ENCODE measurements at regions not wholly inside any gene's neighbourhood (a gene's known extent, or its start where the extent isn't known, plus 50 kb on each side); places are given as distances from the start of the nearest gene placed in this dataset.

DNA sequence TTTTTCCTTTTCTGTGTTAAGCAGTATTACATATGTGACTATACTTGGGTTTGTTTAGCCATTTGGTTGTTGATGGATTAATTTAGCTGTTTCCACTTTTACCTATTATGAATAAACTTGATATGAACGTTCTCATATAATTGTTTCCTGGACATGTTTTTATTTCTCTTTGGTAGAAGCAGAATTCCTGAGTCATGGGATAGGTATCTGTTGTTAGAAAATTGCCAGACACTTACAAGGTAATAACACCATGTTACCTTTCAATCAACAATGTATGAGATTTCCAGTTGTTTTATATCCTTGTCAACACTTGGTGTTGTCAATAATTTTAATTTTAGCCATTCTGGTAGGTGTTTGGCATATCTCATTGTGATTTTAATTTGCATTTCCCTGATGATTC, 475.4 kb downstream of the IGSF11 start:
- TF ChIP-seq, protein P1, sequence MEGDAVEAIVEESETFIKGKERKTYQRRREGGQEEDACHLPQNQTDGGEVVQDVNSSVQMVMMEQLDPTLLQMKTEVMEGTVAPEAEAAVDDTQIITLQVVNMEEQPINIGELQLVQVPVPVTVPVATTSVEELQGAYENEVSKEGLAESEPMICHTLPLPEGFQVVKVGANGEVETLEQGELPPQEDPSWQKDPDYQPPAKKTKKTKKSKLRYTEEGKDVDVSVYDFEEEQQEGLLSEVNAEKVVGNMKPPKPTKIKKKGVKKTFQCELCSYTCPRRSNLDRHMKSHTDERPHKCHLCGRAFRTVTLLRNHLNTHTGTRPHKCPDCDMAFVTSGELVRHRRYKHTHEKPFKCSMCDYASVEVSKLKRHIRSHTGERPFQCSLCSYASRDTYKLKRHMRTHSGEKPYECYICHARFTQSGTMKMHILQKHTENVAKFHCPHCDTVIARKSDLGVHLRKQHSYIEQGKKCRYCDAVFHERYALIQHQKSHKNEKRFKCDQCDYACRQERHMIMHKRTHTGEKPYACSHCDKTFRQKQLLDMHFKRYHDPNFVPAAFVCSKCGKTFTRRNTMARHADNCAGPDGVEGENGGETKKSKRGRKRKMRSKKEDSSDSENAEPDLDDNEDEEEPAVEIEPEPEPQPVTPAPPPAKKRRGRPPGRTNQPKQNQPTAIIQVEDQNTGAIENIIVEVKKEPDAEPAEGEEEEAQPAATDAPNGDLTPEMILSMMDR (IDR thresholded peaks at IDR 0.05; ENCODE audit: insufficient read depth, missing control alignments) = no peak
- FAIRE-seq (peak; percentile 46), DNase-seq (ENCODE audit: insufficient read length, low spot score) (no peak)

DNA sequence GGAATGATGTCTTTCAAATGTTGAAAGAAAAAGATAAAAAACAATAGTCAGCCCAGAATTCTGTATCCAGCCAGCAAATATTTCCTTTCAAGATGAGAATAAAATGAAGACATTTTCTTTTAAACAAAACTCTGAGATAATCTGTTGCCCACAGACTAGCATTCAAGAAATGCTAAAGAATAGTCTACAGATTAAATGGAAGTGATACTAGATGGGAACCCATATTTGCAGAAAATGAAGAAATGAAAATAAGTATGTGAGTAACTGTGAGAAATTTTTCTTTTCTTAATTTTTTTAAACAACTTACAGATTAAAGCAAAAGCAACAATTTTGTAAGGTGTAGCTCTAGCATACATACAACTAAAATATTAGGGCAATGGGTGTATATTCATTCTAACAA, 469.8 kb downstream of the IGSF11 start:
- no peak for FAIRE-seq
- no peak for DNase-seq (ENCODE audit: insufficient read length, low spot score)
- TF ChIP-seq, protein P1 (IDR thresholded peaks at IDR 0.05; ENCODE audit: insufficient read depth, missing control alignments) = no peak

DNA sequence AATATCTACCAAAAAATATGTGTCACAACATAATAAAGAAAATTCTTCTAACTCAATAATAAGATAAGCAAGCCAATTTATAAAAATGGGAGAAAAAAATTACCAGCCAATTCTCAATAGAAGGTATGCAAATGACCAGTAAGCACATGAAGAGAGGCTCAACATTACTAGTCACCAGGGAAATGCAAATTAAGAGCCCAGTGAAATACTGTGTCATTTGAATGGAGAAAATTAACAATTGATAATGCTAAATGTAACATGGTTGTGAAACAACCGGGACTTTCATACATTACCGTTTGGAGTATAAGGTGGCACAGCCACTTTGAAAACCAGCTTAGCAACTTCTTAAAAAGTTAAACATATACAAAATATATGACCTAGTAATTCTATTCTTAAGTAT, 460.7 kb downstream of the IGSF11 start:
- FAIRE-seq (no peak), DNase-seq (ENCODE audit: insufficient read length, low spot score) (no peak)
- TF ChIP-seq, protein P1 (IDR thresholded peaks at IDR 0.05; ENCODE audit: insufficient read depth, missing control alignments) = no peak

DNA sequence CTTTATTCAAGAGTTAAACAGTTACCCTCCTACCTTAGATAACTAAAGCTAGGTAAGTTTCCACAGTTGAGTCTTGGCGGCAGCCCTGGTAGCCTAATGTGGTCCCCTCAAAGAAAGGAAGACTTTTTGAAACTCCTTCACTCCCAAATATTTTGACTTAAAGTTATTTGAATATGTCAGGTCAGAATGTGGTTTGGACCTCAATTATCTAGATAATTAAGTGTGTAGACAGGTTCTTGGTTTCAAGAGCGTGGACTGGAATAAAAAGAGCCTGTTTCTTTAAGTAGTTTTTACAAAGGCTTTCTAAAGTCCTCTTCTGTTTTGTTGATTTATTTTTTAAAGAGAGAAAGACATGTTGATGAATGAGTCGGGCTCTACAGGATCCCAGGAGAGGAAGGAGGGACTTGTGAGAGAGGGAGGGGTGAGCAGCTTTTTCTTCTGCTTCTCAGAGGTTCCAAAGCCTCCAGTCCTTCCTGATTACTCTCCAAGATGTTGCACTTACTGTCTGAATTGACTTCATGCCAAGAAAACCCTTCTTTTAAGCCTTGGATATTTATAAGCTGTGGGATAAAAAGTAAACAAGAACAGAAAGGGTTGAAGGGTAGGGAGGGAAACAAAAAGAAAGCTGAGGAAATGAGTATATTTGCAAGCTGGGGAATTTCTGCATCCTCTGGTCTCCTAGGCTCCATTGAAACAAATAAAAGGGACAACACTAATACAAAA, 457.4 kb downstream of the IGSF11 start:
- FAIRE-seq (no peak), DNase-seq (ENCODE audit: insufficient read length, low spot score) (no peak)
- TF ChIP-seq, protein P1 (IDR thresholded peaks at IDR 0.05; ENCODE audit: insufficient read depth, missing control alignments) = no peak

DNA sequence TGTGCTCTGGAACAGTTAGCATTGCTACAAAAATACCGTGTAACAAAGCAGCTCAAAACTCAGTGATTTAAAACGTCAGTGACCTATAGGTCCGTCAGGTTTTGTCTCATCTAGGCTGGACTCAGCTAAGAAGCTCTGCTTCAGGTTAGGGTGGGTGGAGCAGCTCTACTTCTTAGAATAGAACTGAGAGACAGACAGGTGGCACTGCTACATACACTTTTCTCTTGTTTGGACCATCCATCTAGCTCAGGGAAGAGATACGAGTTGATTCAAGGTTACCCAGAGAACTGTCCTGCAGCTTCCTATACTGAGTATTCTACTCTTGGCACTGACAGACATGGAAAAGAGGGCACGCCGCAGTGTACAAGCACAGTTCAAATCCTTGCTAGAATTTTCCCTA, 456.1 kb downstream of the IGSF11 start:
- TF ChIP-seq, protein P1 (IDR thresholded peaks at IDR 0.05; ENCODE audit: insufficient read depth, missing control alignments) = no peak
- DNase-seq (ENCODE audit: insufficient read length, low spot score) (no peak), FAIRE-seq (no peak)

DNA sequence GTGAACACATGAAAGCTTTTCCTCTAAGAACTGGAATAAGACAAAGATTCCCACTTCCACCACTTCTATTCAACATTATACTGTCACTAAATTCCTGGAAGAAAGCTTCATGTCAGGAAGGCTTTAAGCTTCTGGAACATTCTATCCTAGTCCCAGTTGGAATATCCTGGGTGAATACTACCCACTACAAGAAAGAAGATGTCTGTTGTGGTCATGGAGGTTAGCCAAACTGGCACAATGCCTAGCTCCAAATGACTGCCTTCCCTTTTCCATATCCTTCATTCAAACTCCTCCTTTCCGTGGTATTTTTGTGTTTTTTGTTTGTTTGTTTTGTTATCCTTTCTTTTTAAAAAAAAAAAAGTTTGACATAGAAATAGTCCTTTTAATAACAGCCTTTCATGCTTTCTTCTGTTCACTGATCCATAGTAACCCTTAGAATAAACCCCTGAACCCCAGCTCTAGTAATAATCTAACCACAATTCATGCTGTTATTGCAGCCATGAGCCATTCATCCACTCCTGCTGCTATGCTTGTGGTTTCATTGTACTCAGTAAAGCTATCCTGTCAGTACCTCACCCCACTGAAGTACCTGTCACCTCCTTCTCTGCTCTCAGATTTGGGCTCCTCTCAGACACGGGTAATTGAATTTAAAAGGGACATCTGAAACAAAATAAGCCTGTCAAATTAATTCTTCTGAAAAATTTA, 447.5 kb downstream of the IGSF11 start:
- TF ChIP-seq, protein P1 (IDR thresholded peaks at IDR 0.05; ENCODE audit: insufficient read depth, missing control alignments) = no peak
- DNase-seq (ENCODE audit: insufficient read length, low spot score) (no peak), FAIRE-seq (no peak)

DNA sequence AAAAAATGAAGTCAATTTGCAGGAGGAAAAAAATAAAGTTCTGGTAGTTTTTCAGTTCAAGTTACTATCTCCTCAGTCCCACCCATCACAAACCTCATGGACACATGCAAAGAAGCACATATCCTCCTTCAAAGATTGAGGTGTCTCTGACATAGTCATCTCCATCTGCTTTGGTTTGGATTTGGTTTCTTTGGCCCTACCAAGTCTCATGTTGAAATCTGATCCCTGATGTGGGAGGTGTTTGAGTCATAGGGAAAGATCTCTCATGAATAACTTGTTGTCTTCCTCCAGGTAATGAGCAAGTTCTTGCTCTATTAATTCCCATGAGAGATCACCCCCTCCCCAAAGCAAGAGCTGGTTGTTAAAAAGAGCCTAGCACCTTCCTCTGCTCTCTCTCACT, 446.8 kb downstream of the IGSF11 start:
- DNase-seq (ENCODE audit: insufficient read length, low spot score) (no peak), FAIRE-seq (no peak)
- TF ChIP-seq, protein P1 (IDR thresholded peaks at IDR 0.05; ENCODE audit: insufficient read depth, missing control alignments) = no peak
